ENCODE measurements at regions not wholly inside any gene's neighbourhood (a gene's known extent, or its start where the extent isn't known, plus 50 kb on each side); places are given as distances from the start of the nearest gene placed in this dataset.

DNA sequence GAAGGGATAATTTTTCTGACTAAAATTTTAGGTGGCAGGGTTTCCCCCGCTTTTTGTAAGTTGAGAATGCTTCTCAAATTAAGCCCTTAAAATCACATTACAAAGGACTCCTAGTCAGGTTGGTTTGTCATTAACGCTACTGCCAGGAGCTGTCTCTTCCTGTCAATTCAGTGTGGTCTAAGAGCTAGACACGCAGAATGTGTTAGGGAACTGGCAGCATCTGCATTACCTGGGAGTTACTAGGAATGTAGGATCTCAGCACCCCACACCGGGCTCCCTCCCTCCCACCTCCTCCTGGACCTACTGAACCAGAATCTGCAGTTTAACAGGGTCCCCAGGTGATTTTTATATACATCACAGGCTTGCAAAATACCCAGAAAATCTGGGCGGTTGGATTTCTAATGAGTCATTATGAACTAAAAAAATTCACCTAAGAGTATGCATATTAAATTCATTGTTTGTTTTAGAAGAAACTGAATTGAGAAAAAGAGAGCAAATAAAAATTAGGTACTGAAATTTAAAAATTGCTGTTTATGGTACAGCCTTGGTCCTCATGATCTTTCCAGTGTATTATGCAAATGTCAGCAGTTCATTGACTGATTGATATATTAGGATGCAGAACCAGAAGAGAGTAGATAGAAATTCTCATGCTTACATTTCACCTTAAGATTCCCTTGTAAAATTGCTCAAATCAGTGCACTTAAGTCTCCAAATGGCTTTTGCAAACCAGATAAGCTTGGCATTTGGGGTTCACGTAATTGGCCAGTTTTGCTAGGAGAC, 130.9 kb upstream of the ITGA6 start:
- no peak overlapping the region for H3K9ac ChIP-seq (ENCODE audit: low read depth in 1 of 3, low read length in 3 of 3)

DNA sequence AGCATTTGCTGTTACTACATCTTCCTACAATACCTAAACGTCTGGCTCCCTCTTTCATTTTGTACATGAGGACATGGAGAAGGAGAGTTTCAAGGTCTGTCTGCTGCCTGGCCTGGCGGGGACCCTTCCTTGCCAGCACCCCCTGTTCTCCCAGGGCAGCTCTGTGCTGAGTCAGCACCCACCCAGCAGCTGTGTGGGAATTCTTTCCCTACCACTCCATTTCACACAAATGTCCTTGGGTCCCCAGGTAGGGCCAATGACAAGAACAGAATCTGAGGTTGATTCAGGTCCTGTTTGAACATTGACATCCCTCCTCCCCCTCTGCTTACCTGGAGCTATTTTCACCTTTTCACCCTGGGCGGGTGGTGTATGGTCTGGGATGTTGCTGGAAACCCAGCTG, 129.9 kb upstream of the ITGA6 start:
- Histone ChIP-seq H3K9ac (ENCODE audit: low read depth in 1 of 3, low read length in 3 of 3) (no peak overlapping the region), H3K4me3 (ENCODE audit: low read length in 3 of 3) (no peak overlapping the region), H3K27ac (ENCODE audit: low read depth, low read length) (no peak overlapping the region), H3K4me1 (ENCODE audit: control insufficient read depth in 3 of 3, insufficient read depth in 3 of 3, low read length in 3 of 3) (no peaks in the 10 kb centered on the region), H3K36me3 (ENCODE audit: control insufficient read depth in 3 of 3, insufficient read depth in 3 of 3, low read length in 3 of 3) (no peaks in the 10 kb centered on the region), H3K27me3 (ENCODE audit: control insufficient read depth in 3 of 3, insufficient read depth in 3 of 3, low read length in 3 of 3) (peaks cover 0 to 4% (median 0%) of the 10 kb centered on the region in 3 donors), H3K9me3 (ENCODE audit: control insufficient read depth in 3 of 3, low read length in 3 of 3) (no peaks in the 10 kb centered on the region)

More for the DNA sequence above, 130.9 kb upstream of the ITGA6 start:
- Histone ChIP-seq H3K27me3 (ENCODE audit: control insufficient read depth in 3 of 3, insufficient read depth in 3 of 3, low read length in 3 of 3) (peaks cover 0 to 4% (median 0%) of the 10 kb centered on the region in 3 donors), H3K9me3 (ENCODE audit: control insufficient read depth in 3 of 3, low read length in 3 of 3) (no peaks in the 10 kb centered on the region), H3K4me1 (ENCODE audit: control insufficient read depth in 3 of 3, insufficient read depth in 3 of 3, low read length in 3 of 3) (no peaks in the 10 kb centered on the region), H3K27ac (ENCODE audit: low read depth, low read length) (no peak overlapping the region), H3K4me3 (ENCODE audit: low read length in 3 of 3) (no peak overlapping the region), H3K36me3 (ENCODE audit: control insufficient read depth in 3 of 3, insufficient read depth in 3 of 3, low read length in 3 of 3) (no peaks in the 10 kb centered on the region)

DNA sequence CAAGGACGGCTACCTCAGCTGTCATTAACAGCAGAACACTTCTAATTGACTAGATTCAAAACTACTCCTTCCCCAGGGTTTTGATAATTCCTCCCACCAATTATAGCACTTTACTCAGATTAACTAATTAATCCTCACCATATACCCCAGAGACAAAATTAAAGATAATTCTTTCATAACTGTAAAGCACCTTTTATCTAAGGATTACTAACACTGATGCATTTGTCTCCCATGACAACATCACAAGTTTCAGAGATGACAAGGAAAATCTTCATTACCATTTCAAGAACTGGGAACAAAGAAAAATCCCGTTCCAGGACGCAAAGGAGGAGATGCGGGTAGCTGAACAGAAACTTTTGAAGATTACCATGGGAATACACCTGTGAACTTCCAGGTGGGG, 129.4 kb upstream of the ITGA6 start:
- Histone ChIP-seq H3K27me3 (ENCODE audit: control insufficient read depth in 3 of 3, insufficient read depth in 3 of 3, low read length in 3 of 3) (peaks cover 0 to 4% (median 0%) of the 10 kb centered on the region in 3 donors), H3K9me3 (ENCODE audit: control insufficient read depth in 3 of 3, low read length in 3 of 3) (no peaks in the 10 kb centered on the region), H3K36me3 (ENCODE audit: control insufficient read depth in 3 of 3, insufficient read depth in 3 of 3, low read length in 3 of 3) (no peaks in the 10 kb centered on the region), H3K4me1 (ENCODE audit: control insufficient read depth in 3 of 3, insufficient read depth in 3 of 3, low read length in 3 of 3) (no peaks in the 10 kb centered on the region), H3K9ac (ENCODE audit: low read depth in 1 of 3, low read length in 3 of 3) (no peak overlapping the region), H3K27ac (ENCODE audit: low read depth, low read length) (no peak overlapping the region), H3K4me3 (ENCODE audit: low read length in 3 of 3) (no peak overlapping the region)

DNA sequence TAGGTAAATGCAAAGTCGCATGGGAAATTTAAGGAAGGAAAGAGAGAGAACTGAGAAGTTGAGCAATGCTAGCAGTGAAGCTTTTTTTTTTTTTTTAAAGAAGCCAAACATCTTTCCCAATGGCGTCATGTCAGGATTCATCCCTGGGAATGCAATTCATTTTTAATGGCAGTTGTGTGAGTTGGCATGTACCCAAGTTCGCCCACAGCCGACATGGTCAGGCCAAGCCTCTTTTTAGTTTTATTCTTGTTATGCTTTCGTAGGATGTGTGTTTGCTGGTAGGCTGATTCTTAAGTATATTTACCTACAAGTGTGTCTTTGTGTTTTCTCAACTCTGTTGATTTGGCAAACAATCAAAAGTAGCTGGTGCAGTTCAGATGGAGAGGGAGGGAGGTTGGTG, 127.6 kb upstream of the ITGA6 start:
- Histone ChIP-seq H3K4me1 (ENCODE audit: control insufficient read depth in 3 of 3, insufficient read depth in 3 of 3, low read length in 3 of 3) (no peaks in the 10 kb centered on the region), H3K9ac (ENCODE audit: low read depth in 1 of 3, low read length in 3 of 3) (no peak overlapping the region), H3K36me3 (ENCODE audit: control insufficient read depth in 3 of 3, insufficient read depth in 3 of 3, low read length in 3 of 3) (no peaks in the 10 kb centered on the region), H3K27ac (ENCODE audit: low read depth, low read length) (no peak overlapping the region), H3K27me3 (ENCODE audit: control insufficient read depth in 3 of 3, insufficient read depth in 3 of 3, low read length in 3 of 3) (peaks cover 0 to 4% (median 0%) of the 10 kb centered on the region in 3 donors), H3K9me3 (ENCODE audit: control insufficient read depth in 3 of 3, low read length in 3 of 3) (no peaks in the 10 kb centered on the region), H3K4me3 (ENCODE audit: low read length in 3 of 3) (no peak overlapping the region)

DNA sequence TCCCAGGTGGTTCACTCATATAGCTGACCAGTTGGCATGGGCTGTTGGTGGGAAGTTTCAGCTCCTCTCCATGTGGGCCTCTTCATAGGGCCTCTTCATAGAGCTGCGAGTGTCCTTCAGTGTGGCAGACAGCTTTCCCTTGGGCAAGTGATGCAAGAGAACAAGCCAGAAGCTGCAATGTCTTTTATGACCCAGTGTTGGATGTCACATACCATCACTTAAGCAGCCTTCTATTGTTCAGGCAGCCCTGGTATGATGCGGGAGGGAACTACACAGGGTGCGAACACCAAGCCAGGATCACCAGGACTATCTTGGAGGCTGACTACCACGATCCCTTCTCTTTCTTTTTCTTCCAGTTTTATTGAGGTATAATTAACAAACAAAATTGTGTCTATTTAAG, 126.5 kb upstream of the ITGA6 start:
- Histone ChIP-seq H3K9ac (ENCODE audit: low read depth in 1 of 3, low read length in 3 of 3) (no peak overlapping the region), H3K4me3 (ENCODE audit: low read length in 3 of 3) (no peak overlapping the region), H3K4me1 (ENCODE audit: control insufficient read depth in 3 of 3, insufficient read depth in 3 of 3, low read length in 3 of 3) (no peaks in the 10 kb centered on the region), H3K36me3 (ENCODE audit: control insufficient read depth in 3 of 3, insufficient read depth in 3 of 3, low read length in 3 of 3) (no peaks in the 10 kb centered on the region), H3K9me3 (ENCODE audit: control insufficient read depth in 3 of 3, low read length in 3 of 3) (no peaks in the 10 kb centered on the region), H3K27me3 (ENCODE audit: control insufficient read depth in 3 of 3, insufficient read depth in 3 of 3, low read length in 3 of 3) (peaks cover 0 to 8% (median 0%) of the 10 kb centered on the region in 3 donors), H3K27ac (ENCODE audit: low read depth, low read length) (no peak overlapping the region)

DNA sequence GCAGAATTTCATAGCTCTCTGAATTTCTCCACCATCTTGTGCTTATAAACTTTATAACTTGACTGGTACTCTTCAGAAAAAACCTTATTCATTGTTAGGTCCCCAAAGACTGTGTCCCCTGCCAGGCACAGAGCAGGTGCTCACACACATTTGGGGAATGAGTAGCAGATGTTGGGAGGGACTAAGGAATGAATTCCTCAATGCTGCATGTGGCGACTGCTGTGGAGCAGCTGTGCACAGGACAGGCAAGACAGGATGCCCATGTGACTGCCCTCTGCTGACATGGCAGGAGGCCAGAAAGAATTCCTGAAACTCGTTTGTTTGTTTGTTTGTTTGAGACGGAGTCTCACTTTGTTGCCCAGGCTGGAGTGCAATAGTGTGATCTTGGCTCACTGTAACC, 122.3 kb upstream of the ITGA6 start:
- Histone ChIP-seq H3K4me1 (ENCODE audit: control insufficient read depth in 3 of 3, insufficient read depth in 3 of 3, low read length in 3 of 3) (peaks cover 2 to 11% (median 6%) of the 10 kb centered on the region in 3 donors), H3K27ac (ENCODE audit: low read depth, low read length) (no peak overlapping the region), H3K36me3 (ENCODE audit: control insufficient read depth in 3 of 3, insufficient read depth in 3 of 3, low read length in 3 of 3) (no peaks in the 10 kb centered on the region), H3K27me3 (ENCODE audit: control insufficient read depth in 3 of 3, insufficient read depth in 3 of 3, low read length in 3 of 3) (peaks cover 0 to 3% (median 0%) of the 10 kb centered on the region in 3 donors), H3K4me3 (ENCODE audit: low read length in 3 of 3) (no peak overlapping the region), H3K9ac (ENCODE audit: low read depth in 1 of 3, low read length in 3 of 3) (no peak overlapping the region), H3K9me3 (ENCODE audit: control insufficient read depth in 3 of 3, low read length in 3 of 3) (no peaks in the 10 kb centered on the region)

DNA sequence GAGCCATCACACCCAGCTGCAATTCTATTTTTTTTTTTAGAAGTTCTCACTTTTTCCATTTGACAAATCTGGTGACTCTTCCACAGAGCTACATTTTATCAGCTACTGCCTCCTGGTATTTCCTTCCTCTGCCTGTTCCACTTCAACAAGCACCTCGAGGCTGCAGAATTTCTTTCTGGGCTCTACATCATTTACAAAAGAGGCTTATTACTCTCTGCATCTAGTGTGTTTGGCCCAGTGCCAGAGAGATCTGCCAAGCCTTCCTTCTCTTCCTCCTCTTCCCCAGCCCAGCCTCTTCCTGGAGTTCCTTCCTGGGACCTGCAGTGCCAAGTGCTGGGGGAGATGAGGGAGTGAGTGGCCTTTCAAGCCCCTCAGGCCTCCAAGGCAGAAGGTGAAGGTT, 119.6 kb upstream of the ITGA6 start:
- Histone ChIP-seq H3K9ac (ENCODE audit: low read depth in 1 of 3, low read length in 3 of 3) (no peak overlapping the region), H3K4me3 (ENCODE audit: low read length in 3 of 3) (no peak overlapping the region), H3K27me3 (ENCODE audit: control insufficient read depth in 3 of 3, insufficient read depth in 3 of 3, low read length in 3 of 3) (peaks cover 0 to 3% (median 0%) of the 10 kb centered on the region in 3 donors), H3K36me3 (ENCODE audit: control insufficient read depth in 3 of 3, insufficient read depth in 3 of 3, low read length in 3 of 3) (no peaks in the 10 kb centered on the region), H3K9me3 (ENCODE audit: control insufficient read depth in 3 of 3, low read length in 3 of 3) (no peaks in the 10 kb centered on the region), H3K4me1 (ENCODE audit: control insufficient read depth in 3 of 3, insufficient read depth in 3 of 3, low read length in 3 of 3) (peaks cover 2 to 15% (median 6%) of the 10 kb centered on the region in 3 donors), H3K27ac (ENCODE audit: low read depth, low read length) (no peak overlapping the region)

DNA sequence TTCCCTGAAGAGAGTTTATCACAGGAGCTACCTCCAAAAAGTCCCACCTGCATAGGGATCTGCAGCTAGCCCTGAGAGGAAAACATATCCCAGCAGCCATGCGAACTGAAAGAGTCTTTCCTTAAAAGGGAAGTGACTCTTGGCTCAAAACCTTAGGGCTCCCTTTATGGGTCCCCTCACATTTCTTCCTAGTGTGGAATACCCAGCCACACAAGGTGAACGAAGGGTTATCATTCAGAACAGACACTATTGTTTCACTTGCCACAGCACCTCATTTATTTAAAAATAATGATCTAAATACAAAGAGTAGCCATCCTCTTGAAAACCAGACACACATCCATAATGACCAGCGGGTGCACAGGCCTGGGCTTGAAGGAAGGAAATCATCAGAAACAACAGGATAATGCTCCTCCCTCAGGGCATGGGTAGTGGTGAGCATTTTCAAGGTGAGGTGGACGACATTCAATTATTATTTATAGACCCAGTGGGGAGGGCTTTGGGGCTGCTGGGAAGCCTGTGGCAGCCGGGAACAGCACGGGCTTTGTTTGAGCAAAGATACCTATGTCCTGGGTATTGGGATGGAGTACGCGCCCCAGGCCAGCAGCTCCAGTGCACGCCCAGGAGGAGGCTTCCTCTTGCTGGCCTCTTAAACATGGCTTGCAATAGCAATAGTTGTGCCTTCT, 119.0 kb upstream of the ITGA6 start:
- Histone ChIP-seq H3K27ac (ENCODE audit: low read depth, low read length) (no peak overlapping the region), H3K9ac (ENCODE audit: low read depth in 1 of 3, low read length in 3 of 3) (no peak overlapping the region), H3K4me1 (ENCODE audit: control insufficient read depth in 3 of 3, insufficient read depth in 3 of 3, low read length in 3 of 3) (peaks cover 2 to 15% (median 6%) of the 10 kb centered on the region in 3 donors), H3K4me3 (ENCODE audit: low read length in 3 of 3) (no peak overlapping the region), H3K36me3 (ENCODE audit: control insufficient read depth in 3 of 3, insufficient read depth in 3 of 3, low read length in 3 of 3) (no peaks in the 10 kb centered on the region), H3K27me3 (ENCODE audit: control insufficient read depth in 3 of 3, insufficient read depth in 3 of 3, low read length in 3 of 3) (peaks cover 0 to 3% (median 0%) of the 10 kb centered on the region in 3 donors), H3K9me3 (ENCODE audit: control insufficient read depth in 3 of 3, low read length in 3 of 3) (no peaks in the 10 kb centered on the region)

DNA sequence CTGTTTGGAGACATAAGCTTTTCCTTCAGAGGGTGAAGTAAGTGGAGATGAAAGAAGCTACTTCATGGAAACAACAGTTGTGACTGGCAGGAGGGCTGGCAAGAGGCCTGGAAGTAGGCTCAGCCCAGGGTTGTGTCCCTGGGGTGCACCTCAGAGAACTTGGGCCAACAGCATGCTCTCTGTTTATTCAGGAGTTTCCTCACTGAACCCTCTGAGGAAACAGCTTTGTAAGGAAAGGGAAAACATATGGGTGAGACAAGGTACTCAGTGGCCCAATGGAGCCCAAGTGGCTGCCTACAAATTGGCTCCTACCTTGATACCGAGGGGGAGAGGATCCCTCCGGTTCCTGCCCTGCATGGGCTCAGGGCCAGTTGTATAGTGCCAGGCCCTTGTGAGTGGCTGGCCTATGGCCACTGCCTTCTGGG, 115.5 kb upstream of the ITGA6 start:
- H3K4me1 ChIP-seq (ENCODE audit: control insufficient read depth in 3 of 3, insufficient read depth in 3 of 3, low read length in 3 of 3), result peaks cover 2 to 15% (median 6%) of the 10 kb centered on the region in 3 donors
- no peak overlapping the region for H3K27ac ChIP-seq (ENCODE audit: low read depth, low read length)

DNA sequence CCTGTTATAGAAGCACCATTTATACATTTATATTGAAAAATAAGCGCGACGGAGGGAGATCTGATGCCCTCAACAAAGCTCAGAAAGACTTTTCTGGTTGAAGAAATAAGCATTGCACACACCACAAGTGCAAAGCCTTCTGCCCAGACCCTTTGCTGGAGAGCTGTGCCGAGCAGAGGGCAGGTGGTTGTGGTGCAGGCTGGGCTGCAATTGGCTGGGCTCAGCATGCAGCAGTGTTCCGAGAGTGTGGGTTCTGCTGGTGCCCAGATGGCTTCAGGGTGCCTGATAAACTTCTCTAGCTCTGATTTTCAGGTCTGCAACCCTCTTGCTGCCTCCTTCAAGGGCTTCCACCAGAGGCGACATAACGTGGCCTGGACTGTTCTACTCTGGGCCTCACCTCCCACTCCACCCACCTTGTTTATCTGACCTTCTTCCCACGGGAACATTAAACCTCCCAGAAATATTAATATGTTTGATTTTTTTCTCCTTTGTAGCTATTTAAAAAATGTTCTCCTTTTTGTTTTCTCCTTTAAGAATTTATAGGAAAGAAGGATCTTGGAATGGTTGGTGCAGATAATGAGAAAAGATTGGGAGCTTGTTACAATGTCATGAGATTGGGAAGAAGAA, 113.6 kb upstream of the ITGA6 start:
- H3K36me3 ChIP-seq (ENCODE audit: control insufficient read depth in 3 of 3, insufficient read depth in 3 of 3, low read length in 3 of 3), result no peaks in the 10 kb centered on the region
- no peak overlapping the region for H3K27ac ChIP-seq (ENCODE audit: low read depth, low read length)
- H3K9me3 ChIP-seq (ENCODE audit: control insufficient read depth in 3 of 3, low read length in 3 of 3), result no peaks in the 10 kb centered on the region
- H3K4me1 ChIP-seq (ENCODE audit: control insufficient read depth in 3 of 3, insufficient read depth in 3 of 3, low read length in 3 of 3), result peaks cover 0 to 7% (median 3%) of the 10 kb centered on the region in 3 donors
- H3K4me3 ChIP-seq (ENCODE audit: low read length in 3 of 3), result no peak overlapping the region
- no peaks in the 10 kb centered on the region for H3K27me3 ChIP-seq (ENCODE audit: control insufficient read depth in 3 of 3, insufficient read depth in 3 of 3, low read length in 3 of 3)
- no peak overlapping the region for H3K9ac ChIP-seq (ENCODE audit: low read depth in 1 of 3, low read length in 3 of 3)

More for the DNA sequence above, 115.5 kb upstream of the ITGA6 start:
- Histone ChIP-seq H3K4me3 (ENCODE audit: low read length in 3 of 3) (no peak overlapping the region), H3K36me3 (ENCODE audit: control insufficient read depth in 3 of 3, insufficient read depth in 3 of 3, low read length in 3 of 3) (no peaks in the 10 kb centered on the region), H3K27me3 (ENCODE audit: control insufficient read depth in 3 of 3, insufficient read depth in 3 of 3, low read length in 3 of 3) (no peaks in the 10 kb centered on the region), H3K9ac (ENCODE audit: low read depth in 1 of 3, low read length in 3 of 3) (no peak overlapping the region), H3K9me3 (ENCODE audit: control insufficient read depth in 3 of 3, low read length in 3 of 3) (no peaks in the 10 kb centered on the region)
